Tibial artery (tissue), 4 donors: ENCODE measurements at regions not wholly inside any gene's neighbourhood (a gene's known extent, or its start where the extent isn't known, plus 50 kb on each side); places are given as distances from the start of the nearest gene placed in this dataset.

Source experiments
- DNase-seq, 2 donors: peaks; one replicate each; pipeline ENCODE4 v3.0.0-alpha.2; 2019
- H3K27ac ChIP-seq, 2 donors: fragments of 200-600 bp; sonication (generic) in 1 of 2; 1 replicate in 1 of 2; 2 replicates in 1 of 2; pipeline ENCODE4 v1.5.1; 2018 to 2019; ENCODE audit warnings: mild to moderate bottlenecking in 1 of 2
- H3K27me3 ChIP-seq, 2 donors: fragments of 200-600 bp; sonication (generic) in 1 of 2; one replicate each; pipeline versions ENCODE4 v1.5.1 to v1.6.0; 2016 to 2019
- H3K36me3 ChIP-seq, 3 donors: fragments of 200-600 bp; sonication (generic) in 2 of 3; one replicate each; pipeline ENCODE4 v1.5.1; 2016 to 2019; ENCODE audit warnings: mild to moderate bottlenecking in 2 of 3
- H3K4me1 ChIP-seq, 4 donors: fragments of 200-600 bp; sonication (generic) in 2 of 4; 1 replicate in 3 of 4; 2 replicates in 1 of 4; pipeline ENCODE4 v1.5.1; 2016 to 2019
- H3K4me3 ChIP-seq, 2 donors: fragments of 200-600 bp; sonication (generic) in 1 of 2; 1 replicate in 1 of 2; 2 replicates in 1 of 2; pipeline ENCODE4 v1.5.1; 2018 to 2019; ENCODE audit warnings: mild to moderate bottlenecking in 2 of 2
- H3K9me3 ChIP-seq, 3 donors: fragments of 200-600 bp; sonication (generic) in 1 of 3; one replicate each; pipeline ENCODE4 v1.5.1; 2016 to 2019
- intact Hi-C: fragments of 100-400 bp; cut with DNase I; formaldehyde crosslinking; loops from one replicate; pipeline ENCODE4 v1.15.0; 2023; ENCODE audit warnings: low total_unique reads
- TF ChIP-seq, protein P1 (sequence below), 2 experiments: fragments of 200-600 bp in 1 of 2; fragments of 450-650 bp in 1 of 2; IDR thresholded peaks; one replicate each; pipeline ENCODE4 v1.5.1; 2017 to 2019; ENCODE audit warnings: antibody characterized with exemption in 2 of 2, mild to moderate bottlenecking in 1 of 2, moderate library complexity in 1 of 2

GRCh38 chr10:84047258-84048010 lies 91.9 kb upstream of the GHITM start:
- Histone ChIP-seq H3K4me3 (no peak overlapping the region), H3K27ac (no peak overlapping the region), H3K36me3 (no peaks in the 10 kb centered on the region), H3K4me1 (no peaks in the 10 kb centered on the region), H3K27me3 (no peaks in the 10 kb centered on the region), H3K9me3 (peaks cover 0 to 3% (median 0%) of the 10 kb centered on the region in 3 donors)
- DNase-seq, result no peak
- intact Hi-C loops, result no loop called here
- TF ChIP-seq, protein P1, sequence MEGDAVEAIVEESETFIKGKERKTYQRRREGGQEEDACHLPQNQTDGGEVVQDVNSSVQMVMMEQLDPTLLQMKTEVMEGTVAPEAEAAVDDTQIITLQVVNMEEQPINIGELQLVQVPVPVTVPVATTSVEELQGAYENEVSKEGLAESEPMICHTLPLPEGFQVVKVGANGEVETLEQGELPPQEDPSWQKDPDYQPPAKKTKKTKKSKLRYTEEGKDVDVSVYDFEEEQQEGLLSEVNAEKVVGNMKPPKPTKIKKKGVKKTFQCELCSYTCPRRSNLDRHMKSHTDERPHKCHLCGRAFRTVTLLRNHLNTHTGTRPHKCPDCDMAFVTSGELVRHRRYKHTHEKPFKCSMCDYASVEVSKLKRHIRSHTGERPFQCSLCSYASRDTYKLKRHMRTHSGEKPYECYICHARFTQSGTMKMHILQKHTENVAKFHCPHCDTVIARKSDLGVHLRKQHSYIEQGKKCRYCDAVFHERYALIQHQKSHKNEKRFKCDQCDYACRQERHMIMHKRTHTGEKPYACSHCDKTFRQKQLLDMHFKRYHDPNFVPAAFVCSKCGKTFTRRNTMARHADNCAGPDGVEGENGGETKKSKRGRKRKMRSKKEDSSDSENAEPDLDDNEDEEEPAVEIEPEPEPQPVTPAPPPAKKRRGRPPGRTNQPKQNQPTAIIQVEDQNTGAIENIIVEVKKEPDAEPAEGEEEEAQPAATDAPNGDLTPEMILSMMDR (IDR thresholded peaks at IDR 0.05), result no peak

GRCh38 chr10:84049645-84050011 lies 89.7 kb upstream of the GHITM start:
- TF ChIP-seq, protein P1 (IDR thresholded peaks at IDR 0.05), result no peak
- no peak overlapping the region for H3K27ac ChIP-seq
- H3K36me3 ChIP-seq, result no peaks in the 10 kb centered on the region

DNA sequence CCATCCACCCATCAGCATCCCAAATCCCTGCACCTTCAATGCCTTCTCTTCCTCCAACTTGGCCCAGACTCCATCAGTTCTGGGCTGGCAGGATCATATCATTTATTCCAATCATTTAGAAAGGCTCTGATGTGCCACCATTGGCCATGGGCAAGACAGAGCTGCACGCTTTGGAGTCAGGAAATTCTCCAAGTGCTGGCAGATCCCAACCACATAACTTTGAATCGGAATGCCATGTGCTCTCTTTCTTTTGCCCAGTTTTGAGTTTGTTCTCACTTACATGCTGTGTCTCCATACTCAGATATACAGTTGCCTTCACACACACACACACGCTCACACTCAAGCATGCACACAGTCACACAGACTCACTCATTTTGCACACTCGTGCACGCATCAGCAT lies 85.7 kb upstream of the GHITM start:
- Histone ChIP-seq H3K36me3 (no peaks in the 10 kb centered on the region), H3K4me1 (no peaks in the 10 kb centered on the region)

More at GRCh38 chr10:84049645-84050011, 89.7 kb upstream of the GHITM start:
- Histone ChIP-seq H3K9me3 (peaks cover 0 to 3% (median 0%) of the 10 kb centered on the region in 3 donors), H3K4me1 (no peaks in the 10 kb centered on the region), H3K27me3 (no peaks in the 10 kb centered on the region), H3K4me3 (no peak overlapping the region)
- no peak for DNase-seq
- intact Hi-C loops, result no loop called here

DNA sequence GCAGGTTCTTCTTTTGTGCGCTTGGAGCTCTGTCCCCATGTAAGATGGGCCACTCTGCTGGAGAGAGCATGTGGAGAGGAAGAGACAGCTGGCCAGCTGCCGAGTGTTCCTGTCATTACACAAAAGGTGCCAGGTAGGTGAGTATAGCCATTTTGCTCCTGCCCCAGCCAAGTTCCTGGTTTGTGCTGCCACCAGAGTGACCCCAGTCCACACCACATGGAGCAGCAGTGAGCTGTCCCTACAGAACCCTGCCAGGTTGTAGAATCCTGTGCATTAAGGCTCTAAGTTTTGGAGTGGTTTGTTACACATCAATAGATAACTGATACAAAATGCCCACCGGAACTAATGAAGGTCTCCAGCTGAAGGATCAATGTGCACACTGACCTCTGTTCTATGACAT lies 84.6 kb upstream of the GHITM start:
- Histone ChIP-seq H3K36me3 (no peaks in the 10 kb centered on the region), H3K27ac (no peak overlapping the region), H3K4me3 (no peak overlapping the region), H3K9me3 (no peaks in the 10 kb centered on the region), H3K4me1 (no peaks in the 10 kb centered on the region), H3K27me3 (no peaks in the 10 kb centered on the region)
- intact Hi-C loops, result no loop called here
- TF ChIP-seq, protein P1 (IDR thresholded peaks at IDR 0.05), result no peak
- no peak for DNase-seq

More for the DNA sequence above, 85.7 kb upstream of the GHITM start:
- Histone ChIP-seq H3K27ac (no peak overlapping the region), H3K9me3 (no peaks in the 10 kb centered on the region), H3K27me3 (no peaks in the 10 kb centered on the region), H3K4me3 (no peak overlapping the region)
- intact Hi-C loops, result no loop called here
- no peak for DNase-seq
- TF ChIP-seq, protein P1 (IDR thresholded peaks at IDR 0.05), result no peak

- Histone ChIP-seq H3K27me3 (no peaks in the 10 kb centered on the region), H3K4me1 (no peaks in the 10 kb centered on the region), H3K27ac (no peak overlapping the region), H3K36me3 (no peaks in the 10 kb centered on the region), H3K4me3 (no peak overlapping the region), H3K9me3 (no peaks in the 10 kb centered on the region)
- TF ChIP-seq, protein P1 (IDR thresholded peaks at IDR 0.05), result no peak
- intact Hi-C loops, result no loop called here
- DNase-seq, result no peak
These were observed 79.8 kb upstream of the GHITM start for GRCh38 chr10:84059526-84059925.
